Esophagus (tissue), 2 donors: ENCODE measurements at regions not wholly inside any gene's neighbourhood (a gene's known extent, or its start where the extent isn't known, plus 50 kb on each side); places are given as distances from the start of the nearest gene placed in this dataset.

Source experiments
- H3K27ac ChIP-seq, 2 donors: one replicate each; pipeline ENCODE4 v1.5.1; 2013; ENCODE audit warnings: low read depth in 2 of 2, mild to moderate bottlenecking in 2 of 2, inconsistent platforms in 1 of 2, low read length in 1 of 2, moderate library complexity in 1 of 2
- H3K27me3 ChIP-seq, 2 donors: one replicate each; pipeline ENCODE4 v1.6.1; 2013; ENCODE audit warnings: low read length in 2 of 2, control low read depth in 1 of 2, mild to moderate bottlenecking in 1 of 2; ENCODE audit not compliant: insufficient read depth in 2 of 2, control insufficient read depth in 1 of 2
- H3K36me3 ChIP-seq, 2 donors: one replicate each; pipeline ENCODE4 v1.6.1; 2013; ENCODE audit warnings: low read length in 1 of 2; ENCODE audit not compliant: control insufficient read depth in 2 of 2, insufficient read depth in 2 of 2
- H3K4me1 ChIP-seq, 2 donors: one replicate each; pipeline ENCODE4 v1.6.1; 2013; ENCODE audit warnings: low read length in 1 of 2; ENCODE audit not compliant: control insufficient read depth in 2 of 2, insufficient read depth in 2 of 2
- H3K4me3 ChIP-seq, 2 donors: one replicate each; pipeline ENCODE4 v1.5.1; 2013; ENCODE audit warnings: low read length in 2 of 2, mild to moderate bottlenecking in 2 of 2, low read depth in 1 of 2, moderate library complexity in 1 of 2
- H3K9me3 ChIP-seq, 2 donors: one replicate each; pipeline ENCODE4 v1.6.1; 2013; ENCODE audit warnings: mild to moderate bottlenecking in 2 of 2, low read depth in 1 of 2, low read length in 1 of 2, moderate library complexity in 1 of 2; ENCODE audit not compliant: control insufficient read depth in 2 of 2, insufficient read depth in 1 of 2
- WGBS, 2 donors: extraction: QIAGEN DNeasy Blood & Tissue Kit; methylation state at CpG; one replicate each; pipeline ENCODE4 v1.1.7; 2013; 5-methylcytosine and 5-hydroxymethylcytosine counted together
- donor health status: healthy with polysubstance abuse.
- donor health status: Bipolar disorder and iron deficiency.

GRCh38 chr2:234841321-234842015, 110.3 kb upstream of the SH3BP4 start:
- no peak overlapping the region for H3K27ac ChIP-seq
- no peaks in the 10 kb centered on the region for H3K36me3 ChIP-seq
- H3K4me1 ChIP-seq = peaks cover 0 to 2% of the 10 kb centered on the region in 2 donors
- H3K9me3 ChIP-seq = no peaks in the 10 kb centered on the region
- 64 to 70% methylated on average over 6 of the region's 6 CpGs for WGBS, 2 donors
- H3K27me3 ChIP-seq = no peaks in the 10 kb centered on the region
- H3K4me3 ChIP-seq = no peak overlapping the region

GRCh38 chr2:234840336-234840735, 111.5 kb upstream of the SH3BP4 start:
- Histone ChIP-seq H3K4me1 (peaks cover 0 to 2% of the 10 kb centered on the region in 2 donors), H3K27me3 (no peaks in the 10 kb centered on the region), H3K36me3 (no peaks in the 10 kb centered on the region), H3K27ac (no peak overlapping the region), H3K9me3 (no peaks in the 10 kb centered on the region), H3K4me3 (no peak overlapping the region)
- WGBS, 2 donors = 15 to 45% methylated on average over 5 of the region's 5 CpGs

GRCh38 chr2:234839285-234839684, 112.5 kb upstream of the SH3BP4 start:
- Histone ChIP-seq H3K36me3 (no peaks in the 10 kb centered on the region), H3K27ac (no peak overlapping the region)
- WGBS, 2 donors = 72 to 88% methylated on average over 4 of the region's 4 CpGs

GRCh38 chr2:234836271-234836670, 115.5 kb upstream of the SH3BP4 start:
- H3K4me1 ChIP-seq = no peaks in the 10 kb centered on the region
- no peak overlapping the region for H3K27ac ChIP-seq
- no peaks in the 10 kb centered on the region for H3K27me3 ChIP-seq
- H3K9me3 ChIP-seq = no peaks in the 10 kb centered on the region
- no peaks in the 10 kb centered on the region for H3K36me3 ChIP-seq
- H3K4me3 ChIP-seq = no peak overlapping the region
- 72 to 83% methylated on average over 5 of the region's 5 CpGs for WGBS, 2 donors

More at GRCh38 chr2:234839285-234839684, 112.5 kb upstream of the SH3BP4 start:
- peaks cover 0 to 2% of the 10 kb centered on the region in 2 donors for H3K4me1 ChIP-seq
- no peaks in the 10 kb centered on the region for H3K27me3 ChIP-seq
- no peak overlapping the region for H3K4me3 ChIP-seq
- no peaks in the 10 kb centered on the region for H3K9me3 ChIP-seq

- Histone ChIP-seq H3K4me1 (no peaks in the 10 kb centered on the region), H3K27me3 (no peaks in the 10 kb centered on the region), H3K9me3 (no peaks in the 10 kb centered on the region), H3K4me3 (no peak overlapping the region), H3K27ac (no peak overlapping the region), H3K36me3 (no peaks in the 10 kb centered on the region)
- 79 to 83% methylated on average over 4 of the region's 4 CpGs for WGBS, 2 donors
Measured at GRCh38 chr2:234835738-234836137, 116.1 kb upstream of the SH3BP4 start.

- Histone ChIP-seq H3K9me3 (no peaks in the 10 kb centered on the region), H3K4me1 (no peaks in the 10 kb centered on the region), H3K27ac (no peak overlapping the region), H3K36me3 (no peaks in the 10 kb centered on the region), H3K27me3 (no peaks in the 10 kb centered on the region), H3K4me3 (no peak overlapping the region)
- WGBS, 2 donors = 91 to 92% methylated on average over 7 of the region's 7 CpGs
Measured at GRCh38 chr2:234834228-234834923, 117.4 kb upstream of the SH3BP4 start.

- Histone ChIP-seq H3K9me3 (no peaks in the 10 kb centered on the region), H3K27me3 (no peaks in the 10 kb centered on the region), H3K4me1 (no peaks in the 10 kb centered on the region), H3K4me3 (no peak overlapping the region), H3K27ac (no peak overlapping the region), H3K36me3 (no peaks in the 10 kb centered on the region)
- WGBS, 2 donors = 78 to 92% methylated on average over 2 of the region's 2 CpGs
Measured at GRCh38 chr2:234830853-234831252, 121.0 kb upstream of the SH3BP4 start.

- H3K36me3 ChIP-seq = no peaks in the 10 kb centered on the region
- H3K4me1 ChIP-seq = no peaks in the 10 kb centered on the region
- no peaks in the 10 kb centered on the region for H3K27me3 ChIP-seq
- H3K4me3 ChIP-seq = no peak overlapping the region
- WGBS, 2 donors = 55 to 78% methylated on average over 4 of the region's 4 CpGs
- no peaks in the 10 kb centered on the region for H3K9me3 ChIP-seq
- H3K27ac ChIP-seq = no peak overlapping the region
Measured at GRCh38 chr2:234829074-234829455, 122.8 kb upstream of the SH3BP4 start.

GRCh38 chr2:234828382-234829073, 123.3 kb upstream of the SH3BP4 start:
- Histone ChIP-seq H3K36me3 (no peaks in the 10 kb centered on the region), H3K27ac (no peak overlapping the region), H3K4me1 (no peaks in the 10 kb centered on the region), H3K9me3 (no peaks in the 10 kb centered on the region), H3K4me3 (no peak overlapping the region), H3K27me3 (no peaks in the 10 kb centered on the region)
- WGBS, 2 donors = 84 to 94% methylated on average over 10 of the region's 10 CpGs
